ENCODE measurements at regions not wholly inside any gene's neighbourhood (a gene's known extent, or its start where the extent isn't known, plus 50 kb on each side); places are given as distances from the start of the nearest gene placed in this dataset.
"Not testable (repeated sequence)": the region's sequence is repeated elsewhere in the genome, so short reads cannot be mapped to it uniquely, and the experiment has no call there.

- no peak for DNase-seq
Observed at GRCh38 chr5:10018201-10019069, 231.3 kb downstream of the ATPSCKMT start.

- no peak for DNase-seq
Observed at GRCh38 chr5:10017786-10018185, 231.9 kb downstream of the ATPSCKMT start.

- DNase-seq = not testable (repeated sequence)
Observed at GRCh38 chr5:10016559-10016958, 233.1 kb downstream of the ATPSCKMT start.

GRCh38 chr5:10015681-10016080 is 234.0 kb downstream of the ATPSCKMT start:
- not testable (repeated sequence) for DNase-seq

GRCh38 chr5:10009802-10010201 is 239.9 kb downstream of the ATPSCKMT start:
- DNase-seq = no peak

GRCh38 chr5:9987101-9987500 is 262.6 kb downstream of the ATPSCKMT start:
- DNase-seq = no peak

- no peak for DNase-seq
Observed at GRCh38 chr5:9977070-9977469, 272.6 kb downstream of the ATPSCKMT start.

- DNase-seq = no peak
Observed at GRCh38 chr5:9976621-9977020, 273.1 kb downstream of the ATPSCKMT start.

GRCh38 chr5:9972059-9972458 is 277.6 kb downstream of the ATPSCKMT start:
- DNase-seq = no peak

- DNase-seq = no peak
Observed at GRCh38 chr5:9971301-9971700, 278.4 kb downstream of the ATPSCKMT start.

GRCh38 chr5:9958914-9959313 is 290.8 kb downstream of the ATPSCKMT start:
- no peak for DNase-seq

GRCh38 chr5:9957214-9957613 is 292.5 kb downstream of the ATPSCKMT start:
- DNase-seq = no peak

- no peak for DNase-seq
Observed at GRCh38 chr5:9956725-9957124, 293.0 kb downstream of the ATPSCKMT start.

GRCh38 chr5:9955586-9955985 is 294.1 kb downstream of the ATPSCKMT start:
- no peak for DNase-seq

- DNase-seq = no peak
Observed at GRCh38 chr5:9954869-9955268, 294.8 kb downstream of the ATPSCKMT start.

GRCh38 chr5:9953691-9954090 is 296.0 kb downstream of the ATPSCKMT start:
- DNase-seq = no peak

GRCh38 chr5:9951865-9952516 is 297.7 kb downstream of the ATPSCKMT start:
- no peak for DNase-seq

GRCh38 chr5:9947944-9948343 is 301.7 kb downstream of the ATPSCKMT start:
- no peak for DNase-seq

- no peak for DNase-seq
Observed at GRCh38 chr5:9947225-9947714, 302.4 kb downstream of the ATPSCKMT start.

GRCh38 chr5:9932770-9933169 is 302.6 kb upstream of the TAS2R1 start:
- no peak for DNase-seq

- no peak for DNase-seq
Observed at GRCh38 chr5:9930156-9930555, 300.0 kb upstream of the TAS2R1 start.

- DNase-seq = no peak
Observed at GRCh38 chr5:9928326-9928725, 298.2 kb upstream of the TAS2R1 start.

- DNase-seq = no peak
Observed at GRCh38 chr5:9927521-9927997, 297.4 kb upstream of the TAS2R1 start.

Measured in nucleus accumbens (tissue), 56 donors.